ENCODE measurements at regions not wholly inside any gene's neighbourhood (a gene's known extent, or its start where the extent isn't known, plus 50 kb on each side); places are given as distances from the start of the nearest gene placed in this dataset.

DNA sequence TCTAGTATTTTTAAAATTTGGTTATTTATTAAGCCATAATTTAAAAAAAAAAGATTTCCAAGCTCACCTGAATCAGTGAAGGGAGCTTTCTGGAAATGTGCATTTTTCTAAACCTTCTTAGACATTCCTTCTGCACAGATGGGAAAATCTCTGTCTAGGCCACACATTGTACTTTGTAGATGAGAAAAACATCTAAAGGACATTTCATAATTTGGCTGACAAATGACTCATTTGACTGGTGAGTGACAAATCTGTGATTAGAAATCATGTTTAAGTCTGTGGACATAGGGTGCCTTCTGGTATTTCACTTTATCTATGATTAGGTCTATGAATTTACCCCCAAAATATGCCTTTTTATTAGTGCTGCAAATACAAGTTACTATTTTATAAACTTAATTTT lies 1044.9 kb upstream of the FLRT2 start:
- TF ChIP-seq CTCF (IDR thresholded peaks at IDR 0.05; ENCODE audit: low read depth, low read length) (no peak), POLR2A (IDR thresholded peaks at IDR 0.05; ENCODE audit: extremely low read depth, insufficient read length) (no peak), MAX (IDR thresholded peaks at IDR 0.05; ENCODE audit: low read depth, low read length) (no peak)

Data from NB4 (cell line).